ENCODE measurements at regions not wholly inside any gene's neighbourhood (a gene's known extent, or its start where the extent isn't known, plus 50 kb on each side); places are given as distances from the start of the nearest gene placed in this dataset.

DNA sequence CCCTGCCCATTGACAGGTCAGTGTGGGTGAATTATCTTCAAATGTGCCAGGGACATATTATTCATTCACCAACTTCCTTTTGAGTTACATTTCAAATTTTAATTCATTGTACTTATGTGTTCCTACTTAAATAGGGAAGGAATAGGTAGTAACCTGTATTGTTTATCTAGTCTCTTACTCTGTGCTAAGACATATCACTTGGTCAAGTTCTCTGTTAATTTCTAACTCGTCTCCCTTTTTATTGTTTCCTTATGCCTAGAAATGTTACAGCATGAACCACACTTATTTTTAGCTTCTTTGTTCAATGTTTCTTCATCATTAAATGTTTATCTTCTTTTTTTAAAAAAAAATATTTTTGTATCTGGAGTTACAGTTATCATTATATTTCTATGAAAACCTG lies 151.9 kb downstream of the HAUS1 start:
- TF ChIP-seq, protein P1, sequence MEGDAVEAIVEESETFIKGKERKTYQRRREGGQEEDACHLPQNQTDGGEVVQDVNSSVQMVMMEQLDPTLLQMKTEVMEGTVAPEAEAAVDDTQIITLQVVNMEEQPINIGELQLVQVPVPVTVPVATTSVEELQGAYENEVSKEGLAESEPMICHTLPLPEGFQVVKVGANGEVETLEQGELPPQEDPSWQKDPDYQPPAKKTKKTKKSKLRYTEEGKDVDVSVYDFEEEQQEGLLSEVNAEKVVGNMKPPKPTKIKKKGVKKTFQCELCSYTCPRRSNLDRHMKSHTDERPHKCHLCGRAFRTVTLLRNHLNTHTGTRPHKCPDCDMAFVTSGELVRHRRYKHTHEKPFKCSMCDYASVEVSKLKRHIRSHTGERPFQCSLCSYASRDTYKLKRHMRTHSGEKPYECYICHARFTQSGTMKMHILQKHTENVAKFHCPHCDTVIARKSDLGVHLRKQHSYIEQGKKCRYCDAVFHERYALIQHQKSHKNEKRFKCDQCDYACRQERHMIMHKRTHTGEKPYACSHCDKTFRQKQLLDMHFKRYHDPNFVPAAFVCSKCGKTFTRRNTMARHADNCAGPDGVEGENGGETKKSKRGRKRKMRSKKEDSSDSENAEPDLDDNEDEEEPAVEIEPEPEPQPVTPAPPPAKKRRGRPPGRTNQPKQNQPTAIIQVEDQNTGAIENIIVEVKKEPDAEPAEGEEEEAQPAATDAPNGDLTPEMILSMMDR (IDR thresholded peaks at IDR 0.05), result no peak
- no peak for TF ChIP-seq ZFX (IDR thresholded peaks at IDR 0.05; ENCODE audit: borderline replicate concordance)

Measured in 22Rv1 (cell line).